Mucosa of descending colon (tissue), 3 donors: ENCODE measurements at regions not wholly inside any gene's neighbourhood (a gene's known extent, or its start where the extent isn't known, plus 50 kb on each side); places are given as distances from the start of the nearest gene placed in this dataset.

Experiments
- ATAC-seq: fragments of 200-7000 bp; cut with Tn5 transposase; one replicate; pipeline ENCODE4 v1.9.1; 2020; ENCODE audit warnings: mild to moderate bottlenecking, moderate library complexity
- DNase-seq, 3 donors: peaks; one replicate each; pipeline ENCODE4 v3.0.0-alpha.2; 2020
- H3K36me3 ChIP-seq: fragments of 200-600 bp; one replicate; pipeline ENCODE4 v1.8.0; 2021; ENCODE audit warnings: low read depth, mild to moderate bottlenecking
- H3K4me1 ChIP-seq: fragments of 200-600 bp; one replicate; pipeline ENCODE4 v1.8.0; 2021; ENCODE audit warnings: low read depth, mild to moderate bottlenecking
- H3K4me3 ChIP-seq: fragments of 200-600 bp; one replicate; pipeline ENCODE4 v1.8.0; 2021; ENCODE audit warnings: mild to moderate bottlenecking
- H3K9me3 ChIP-seq: fragments of 200-600 bp; one replicate; pipeline ENCODE4 v1.8.0; 2021; ENCODE audit warnings: mild to moderate bottlenecking
- CTCF ChIP-seq: fragments of 200-600 bp; IDR thresholded peaks from one replicate; pipeline ENCODE4 v1.8.0; 2022; ENCODE audit warnings: antibody characterized with exemption, mild to moderate bottlenecking
- intact Hi-C, 2 donors: fragments of 100-400 bp; cut with DNase I in 1 of 2; cut with micrococcal nuclease in 1 of 2; formaldehyde crosslinking; loops; one replicate each; pipeline versions ENCODE4 v1.11.0 to v1.11.1; 2022; cut with DNase I, micrococcal nuclease
- donor health status: DM: no; HTN: no; CAD: no; lungs with moderate emphysema.
- donor health status: DM: no; HTN: no; CAD: no.
- donor health status: DM: no; HTN: yes; CAD: no.

DNA sequence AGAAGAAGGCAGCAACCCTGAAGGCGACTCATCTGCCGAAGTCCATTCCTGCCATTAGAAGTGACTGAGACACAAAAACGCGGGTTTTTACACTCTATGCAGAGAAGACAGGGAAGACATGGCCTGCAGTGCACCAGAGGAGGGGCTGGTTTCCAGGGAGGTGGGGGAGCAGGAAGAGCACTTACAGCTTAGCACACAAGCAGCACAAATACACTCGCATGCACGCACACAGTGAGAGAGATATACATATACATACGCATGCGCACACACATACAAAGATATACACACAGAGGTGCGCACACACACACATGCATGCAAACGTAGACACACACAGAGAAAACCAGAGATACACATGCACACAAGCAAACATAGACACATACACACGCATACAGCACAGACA lies 210.9 kb upstream of the CSF3R start:
- no peak overlapping the region for H3K4me3 ChIP-seq
- no peaks in the 10 kb centered on the region for H3K9me3 ChIP-seq
- ATAC-seq (no peak), DNase-seq (no peak)
- H3K36me3 ChIP-seq, result no peaks in the 10 kb centered on the region
- intact Hi-C loops, result no loop called here
- no peak for TF ChIP-seq CTCF
- no peaks in the 10 kb centered on the region for H3K4me1 ChIP-seq

GRCh38 chr1:36693161-36693525 lies 210.4 kb upstream of the CSF3R start:
- intact Hi-C loops, result no loop called here
- DNase-seq (no peak), ATAC-seq (no peak)
- Histone ChIP-seq H3K36me3 (no peaks in the 10 kb centered on the region), H3K4me1 (no peaks in the 10 kb centered on the region), H3K9me3 (no peaks in the 10 kb centered on the region), H3K4me3 (no peak overlapping the region)
- no peak for TF ChIP-seq CTCF

DNA sequence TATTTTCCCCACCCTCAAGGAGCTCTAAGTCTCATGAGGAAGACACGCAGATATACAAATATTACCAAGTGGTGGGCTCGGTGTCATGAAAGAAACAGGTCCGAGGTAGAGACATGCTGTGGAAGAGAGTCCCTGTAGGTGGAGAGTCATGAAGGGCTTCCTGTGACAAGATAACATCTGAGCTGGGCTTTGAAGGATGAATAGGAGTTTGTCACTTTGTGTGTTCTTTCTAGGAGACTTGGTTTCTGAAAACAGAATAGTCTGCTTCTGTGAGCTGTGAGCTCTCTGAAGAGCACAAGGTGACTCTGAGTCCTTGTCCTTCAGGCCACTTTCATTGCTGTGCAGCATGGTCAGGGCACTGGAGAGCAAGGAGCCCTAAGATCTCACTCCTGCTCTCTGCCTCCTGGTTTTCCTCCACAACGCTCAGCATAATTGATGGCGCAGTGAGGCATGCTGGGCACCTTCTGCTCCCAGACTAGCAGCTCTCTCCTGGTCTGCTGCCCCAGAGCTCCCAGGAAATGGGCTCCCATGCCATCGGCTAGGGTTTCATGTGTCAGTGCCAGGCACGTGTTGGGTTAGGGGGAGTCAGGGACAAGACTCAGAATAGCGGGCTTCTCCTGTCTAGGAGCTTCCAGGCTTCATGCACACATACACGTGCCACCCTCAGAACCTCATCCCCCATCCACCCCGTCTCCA lies 209.9 kb upstream of the CSF3R start:
- Histone ChIP-seq H3K9me3 (no peaks in the 10 kb centered on the region), H3K4me3 (no peak overlapping the region), H3K36me3 (no peaks in the 10 kb centered on the region), H3K4me1 (no peaks in the 10 kb centered on the region)
- TF ChIP-seq CTCF, result no peak
- ATAC-seq (no peak), DNase-seq (no peak)
- intact Hi-C loops, result no loop called here

DNA sequence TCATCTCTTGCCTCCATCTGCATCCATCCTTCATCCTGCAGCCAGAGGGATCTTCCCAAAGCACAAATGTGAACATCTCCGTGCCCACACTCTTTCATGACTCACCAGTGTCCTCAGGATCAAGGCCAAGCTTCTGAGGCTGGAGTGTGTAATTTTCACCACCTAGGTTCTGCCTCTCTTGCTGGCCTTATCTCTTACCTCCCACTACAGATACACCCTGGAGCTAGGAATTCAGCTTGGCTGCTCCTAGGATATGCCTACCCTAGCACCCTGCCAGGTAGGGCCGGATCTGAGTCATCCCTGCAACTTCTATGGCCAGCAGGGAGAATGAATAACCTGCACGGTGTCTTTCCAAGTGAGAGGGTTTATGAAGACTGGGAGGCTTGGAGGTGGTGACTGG lies 208.7 kb upstream of the CSF3R start:
- ATAC-seq (no peak), DNase-seq (no peak)
- no peaks in the 10 kb centered on the region for H3K36me3 ChIP-seq
- H3K9me3 ChIP-seq, result no peaks in the 10 kb centered on the region
- H3K4me3 ChIP-seq, result no peak overlapping the region
- H3K4me1 ChIP-seq, result no peaks in the 10 kb centered on the region
- intact Hi-C loops, result no loop called here
- no peak for TF ChIP-seq CTCF

- ATAC-seq (no peak), DNase-seq (no peak)
- Histone ChIP-seq H3K36me3 (no peaks in the 10 kb centered on the region), H3K9me3 (no peaks in the 10 kb centered on the region), H3K4me3 (no peak overlapping the region), H3K4me1 (no peaks in the 10 kb centered on the region)
- no peak for TF ChIP-seq CTCF
- intact Hi-C loops, result no loop called here
Observed at GRCh38 chr1:36689992-36690391, 207.3 kb upstream of the CSF3R start.

DNA sequence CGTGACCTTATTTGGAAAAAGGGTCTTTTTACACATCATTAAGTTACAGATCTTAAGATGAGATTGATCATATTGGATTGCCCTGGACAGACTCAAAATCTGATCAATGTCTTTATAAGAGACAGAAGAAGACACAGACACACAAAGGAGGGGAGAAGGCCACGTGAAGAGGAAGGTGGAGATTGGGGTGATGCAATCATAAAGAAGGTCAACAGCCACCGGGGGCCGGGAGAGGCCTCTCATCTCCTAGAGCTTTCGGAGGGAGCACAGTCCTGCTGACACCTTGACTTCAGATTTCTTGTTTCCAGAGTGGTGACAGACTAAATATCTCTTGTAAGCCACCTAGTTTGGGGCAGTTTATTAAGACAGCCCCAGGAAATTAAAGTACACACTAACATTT lies 204.6 kb upstream of the CSF3R start:
- Histone ChIP-seq H3K4me1 (no peaks in the 10 kb centered on the region), H3K36me3 (no peaks in the 10 kb centered on the region), H3K9me3 (no peaks in the 10 kb centered on the region), H3K4me3 (no peak overlapping the region)
- intact Hi-C loops, result no loop called here
- ATAC-seq (no peak), DNase-seq (no peak)
- TF ChIP-seq CTCF, result no peak
